ENCODE measurements at regions not wholly inside any gene's neighbourhood (a gene's known extent, or its start where the extent isn't known, plus 50 kb on each side); places are given as distances from the start of the nearest gene placed in this dataset.
"Not testable (repeated sequence)": the region's sequence is repeated elsewhere in the genome, so short reads cannot be mapped to it uniquely, and the experiment has no call there.

DNA sequence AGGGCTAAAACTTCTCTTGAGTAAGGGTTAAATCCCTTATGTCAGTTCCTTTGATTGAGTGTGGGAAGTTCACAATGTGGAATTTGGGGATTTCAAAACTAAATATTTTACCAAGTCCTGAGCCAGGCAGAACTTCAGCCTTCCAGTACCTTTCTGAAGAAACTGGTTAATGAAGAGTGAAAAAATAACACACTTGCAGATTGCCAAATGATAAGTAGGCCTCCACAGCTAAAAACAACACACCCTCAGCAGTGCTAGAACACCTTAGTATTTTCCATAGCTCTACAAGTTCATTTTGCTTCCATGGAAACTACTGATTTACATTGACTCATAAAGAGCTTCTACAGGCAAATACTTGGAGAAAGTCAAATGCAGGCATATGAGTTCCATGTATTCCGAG is 326.8 kb downstream of the ZNF674 start:
- no peak for DNase-seq

DNA sequence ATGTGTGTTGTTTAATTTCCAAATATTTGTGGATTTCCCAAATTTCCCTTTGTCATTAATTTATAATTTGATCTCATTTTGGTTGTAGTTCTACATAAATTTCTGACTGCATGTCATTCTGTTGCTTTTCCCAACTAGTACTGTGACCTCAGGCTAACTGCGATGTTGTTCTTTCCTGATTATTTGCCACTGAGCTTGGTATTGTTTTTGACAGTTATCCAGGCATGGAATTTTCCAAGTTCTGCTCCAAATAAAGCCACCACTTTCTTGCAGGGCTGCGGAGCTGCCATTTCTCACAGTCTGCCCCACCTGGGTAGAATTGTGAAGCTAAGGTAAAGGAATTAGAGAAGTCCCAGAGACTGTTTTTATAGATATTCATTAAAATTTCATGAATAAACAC is 328.8 kb downstream of the ZNF674 start:
- no peak for DNase-seq

DNA sequence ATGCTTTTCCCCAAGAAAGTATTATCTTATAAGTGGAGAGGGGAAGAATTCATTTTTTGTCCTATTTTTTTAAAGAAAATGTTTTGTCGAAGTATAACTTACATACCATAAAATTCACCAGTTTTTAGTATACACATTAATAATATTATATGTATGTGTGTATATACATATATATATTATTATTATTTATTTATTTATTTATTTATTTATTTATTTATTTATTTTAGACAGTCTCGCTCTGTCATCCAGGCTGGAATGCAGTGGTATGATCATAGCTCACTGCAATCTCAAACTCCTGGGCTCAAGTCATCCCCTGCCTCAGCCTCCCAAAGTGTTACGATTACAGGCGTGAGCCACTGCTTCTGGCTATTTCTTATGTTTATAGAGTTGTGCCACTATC is 334.1 kb downstream of the ZNF674 start:
- DNase-seq = no peak

DNA sequence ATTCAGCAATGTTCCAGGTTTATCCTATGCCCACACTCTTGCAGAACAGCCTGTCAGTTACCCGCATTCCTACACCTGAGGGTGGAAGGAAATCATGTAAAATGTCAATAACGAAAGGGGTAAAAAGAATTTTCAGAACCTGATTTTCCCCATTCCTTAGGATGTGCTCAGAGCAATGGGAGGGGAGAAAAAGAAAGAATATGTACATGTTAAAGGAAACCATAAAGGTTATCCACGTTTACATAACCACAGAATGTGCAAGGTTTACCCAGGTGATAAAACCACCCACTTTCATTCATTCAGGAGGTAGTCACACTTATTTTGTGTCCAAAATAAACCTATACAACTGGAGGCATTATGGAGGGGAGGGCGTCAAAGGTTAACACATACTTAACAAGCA is 335.5 kb downstream of the ZNF674 start:
- DNase-seq = no peak

DNA sequence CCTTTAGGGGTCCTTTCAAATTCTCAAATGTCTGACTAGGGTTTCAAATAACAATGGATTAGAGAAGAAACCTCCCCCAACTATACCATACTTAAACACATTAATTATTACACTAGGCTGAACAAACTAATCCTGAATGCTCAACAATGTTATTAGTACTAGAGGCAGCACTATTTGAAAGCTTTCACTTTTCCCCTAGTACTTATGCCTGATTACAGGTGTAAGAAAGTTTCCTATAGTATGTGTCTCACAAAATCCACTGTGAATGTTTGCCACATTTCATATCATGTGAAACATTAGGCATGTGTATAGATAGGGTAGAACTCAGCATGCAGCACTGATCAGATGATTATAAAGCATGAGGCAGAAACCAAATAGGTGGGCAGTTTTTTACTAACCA is 336.2 kb downstream of the ZNF674 start:
- no peak for DNase-seq

DNA sequence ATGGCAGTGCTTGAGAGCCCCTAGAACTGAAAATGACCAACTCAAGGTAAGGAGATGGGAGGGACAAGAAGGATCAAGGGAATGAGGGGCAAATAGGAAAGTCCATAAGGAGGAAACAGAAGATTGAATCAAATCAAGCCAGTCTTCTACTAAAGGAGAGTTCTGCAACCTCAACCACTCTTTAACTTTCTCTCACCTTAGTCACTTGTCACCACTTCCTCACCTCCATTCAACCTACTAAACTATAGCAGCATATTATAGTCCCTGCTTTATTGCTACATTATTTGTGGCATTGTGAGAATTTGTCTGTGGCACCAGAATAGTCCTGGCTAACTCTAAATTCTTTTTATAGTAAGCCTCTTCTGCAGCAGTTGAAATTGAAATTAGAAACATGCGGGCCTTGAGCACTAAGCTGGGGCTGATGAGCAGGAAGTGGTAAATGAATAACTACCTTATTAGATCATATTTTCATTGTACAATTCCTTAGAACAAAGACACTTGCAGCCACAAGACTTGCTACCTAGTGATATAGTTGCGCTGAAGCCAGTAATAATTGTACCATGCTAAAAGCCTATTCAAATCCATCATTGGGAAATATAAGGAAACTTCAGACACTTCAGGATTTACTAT is 336.9 kb downstream of the ZNF674 start:
- no peak for DNase-seq

DNA sequence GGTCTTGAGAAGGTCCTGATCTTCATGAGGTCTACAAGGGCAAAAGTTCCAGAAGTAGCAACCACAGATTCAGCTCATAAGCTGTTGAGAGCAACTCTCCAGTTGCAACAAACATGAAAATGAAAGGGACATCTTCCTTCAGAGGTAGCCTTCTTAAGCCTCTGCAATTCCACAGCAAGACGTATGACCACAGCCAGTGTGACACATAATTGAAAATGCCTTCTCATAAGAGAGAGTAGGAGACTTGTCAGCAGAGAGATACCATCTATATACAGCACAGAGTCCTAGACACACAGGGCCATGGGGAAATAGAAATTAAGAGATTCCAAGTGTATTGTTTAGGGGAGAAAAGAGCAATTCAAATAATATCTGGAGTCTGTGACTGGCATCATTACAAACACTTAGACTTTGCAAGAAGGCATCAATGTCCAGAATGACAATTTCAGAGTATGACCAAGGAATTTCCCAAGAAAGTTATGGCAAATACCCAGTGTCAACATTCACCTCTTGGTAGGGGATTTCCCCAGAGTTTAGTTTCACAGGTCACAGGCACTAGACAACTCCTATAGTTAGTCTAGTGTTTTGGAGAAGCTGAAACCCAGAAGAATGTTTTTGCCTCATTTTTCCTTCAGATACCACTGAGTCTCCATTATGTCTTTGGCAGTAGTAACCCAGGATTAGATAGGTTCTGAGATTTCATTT is 340.3 kb downstream of the ZNF674 start:
- DNase-seq = no peak

DNA sequence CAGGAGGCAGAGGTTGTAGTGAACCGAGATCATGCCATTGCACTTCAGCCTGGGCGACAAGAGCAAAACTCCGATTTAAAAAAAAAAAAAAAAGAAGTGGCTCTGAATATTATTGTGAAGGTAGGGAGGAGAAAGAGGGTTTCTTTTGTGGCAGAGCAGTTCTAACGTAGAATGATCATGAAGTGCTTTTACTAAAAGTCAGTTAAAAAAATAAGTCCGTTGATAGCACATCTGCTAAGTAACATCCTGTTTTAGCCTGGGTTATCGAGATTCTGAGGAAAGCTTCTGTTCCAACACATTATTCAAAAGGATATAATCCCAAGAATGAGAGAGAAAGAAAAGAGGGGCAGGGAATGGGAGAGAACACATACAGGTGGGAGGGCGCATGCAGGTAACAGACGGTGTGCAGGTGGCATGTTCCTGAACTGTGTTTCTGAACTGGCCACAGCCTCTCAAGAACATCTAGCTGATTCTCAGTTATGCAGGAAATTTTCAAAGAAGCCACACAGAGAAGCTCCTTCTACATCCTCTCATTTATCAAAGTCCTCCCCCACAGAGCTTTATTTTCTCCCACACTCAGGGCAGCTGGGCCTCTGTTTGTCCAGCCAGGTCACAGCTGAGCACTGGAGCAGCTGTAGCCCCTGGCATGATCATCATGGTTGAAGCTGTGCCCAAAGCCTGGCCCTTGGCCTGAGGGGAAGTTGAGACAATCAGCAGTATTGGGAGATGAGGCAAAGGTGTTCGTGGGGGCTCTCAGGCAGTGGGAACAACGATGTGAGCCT is 342.3 kb downstream of the ZNF674 start:
- no peak for DNase-seq

DNA sequence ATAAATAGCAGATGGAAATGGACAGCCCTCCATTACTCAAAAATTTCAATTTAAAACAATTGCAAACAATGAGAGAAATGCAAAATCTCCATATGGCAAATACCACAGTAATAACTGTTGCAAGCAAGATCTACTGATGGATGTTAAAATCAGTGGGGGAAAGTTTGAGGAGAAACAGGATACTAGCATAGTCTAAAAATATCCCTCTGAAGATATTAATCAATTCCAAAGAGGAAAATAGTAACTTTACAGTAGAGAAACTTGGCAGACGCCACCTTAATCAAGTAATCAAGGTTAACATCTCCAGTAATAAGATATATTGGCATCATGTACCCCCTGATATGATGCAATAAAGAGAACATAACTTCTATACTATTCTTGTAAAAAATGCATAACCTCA is 344.8 kb downstream of the ZNF674 start:
- DNase-seq = no peak

DNA sequence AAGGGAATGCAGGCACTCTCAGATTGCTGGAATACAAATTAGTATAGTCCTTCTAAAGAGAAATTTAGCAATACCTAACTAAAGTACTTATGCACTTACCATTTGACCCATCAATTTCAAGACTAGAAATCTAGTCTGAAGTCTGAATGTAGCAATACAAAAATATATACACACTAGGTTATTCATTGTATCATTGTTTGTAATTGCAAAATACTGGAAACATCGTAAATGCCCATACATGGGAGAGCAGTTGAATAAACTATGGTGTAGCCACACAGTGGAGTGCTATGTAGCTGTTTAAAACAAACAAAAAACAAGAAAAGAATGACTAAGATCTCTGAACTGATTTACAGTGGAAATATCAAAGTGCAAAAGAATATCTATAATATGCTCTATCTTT is 346.4 kb downstream of the ZNF674 start:
- no peak for DNase-seq

DNA sequence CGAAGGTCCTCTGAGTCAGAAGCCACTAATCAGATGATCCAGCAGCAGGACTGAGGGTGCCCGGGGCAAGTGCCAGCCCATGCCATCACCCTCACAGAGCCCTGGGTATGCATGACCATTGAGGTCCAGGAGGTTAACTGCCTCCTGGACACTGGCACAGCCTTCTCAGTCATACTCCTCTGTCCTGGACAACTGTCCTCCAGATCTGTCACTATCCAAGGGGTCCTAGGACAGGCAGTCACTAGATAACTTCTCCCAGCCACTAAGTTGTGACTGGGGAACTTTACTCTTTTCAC is 358.5 kb downstream of the ZNF674 start:
- DNase-seq = not testable (repeated sequence)

DNA sequence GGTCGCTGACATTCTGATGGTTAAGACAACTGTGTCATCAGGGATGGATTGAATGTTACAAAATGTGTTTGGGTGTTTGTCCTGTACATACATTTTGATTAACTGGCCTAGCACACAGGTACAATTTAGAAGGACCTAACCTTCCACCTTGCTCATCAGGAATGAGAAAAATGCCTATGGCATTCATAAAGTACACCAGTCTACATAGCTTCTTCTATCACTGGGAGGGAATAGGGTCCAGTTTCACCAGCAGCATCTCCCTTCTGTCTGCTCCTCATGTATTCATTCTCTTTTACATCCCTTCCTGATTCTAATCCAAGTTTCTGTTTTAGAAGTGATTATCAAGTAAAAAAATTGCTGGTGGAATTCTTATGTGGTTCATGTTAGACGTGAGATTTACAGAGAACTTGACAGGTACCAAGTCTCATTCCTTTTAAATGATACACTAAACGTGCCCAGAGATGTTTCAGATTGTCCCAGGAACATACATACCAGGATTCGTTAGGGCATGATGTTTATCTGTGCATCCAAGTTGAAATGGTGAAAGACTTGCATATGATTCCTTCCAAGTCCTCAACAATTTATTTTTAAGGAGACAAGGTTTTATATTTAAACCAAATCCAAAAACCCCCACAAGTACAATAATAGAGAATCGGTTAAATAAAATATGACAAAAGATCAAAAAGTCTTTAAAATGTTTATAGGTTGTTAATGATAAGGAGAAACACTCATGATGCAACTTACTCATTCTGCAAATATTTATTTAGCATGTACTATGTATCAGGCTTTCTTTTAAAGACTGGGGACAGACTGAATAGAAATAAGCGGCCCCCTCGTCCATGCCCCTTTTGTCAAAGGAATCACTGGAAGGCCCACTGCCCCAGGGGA is 359.1 kb downstream of the ZNF674 start:
- DNase-seq = no peak

DNA sequence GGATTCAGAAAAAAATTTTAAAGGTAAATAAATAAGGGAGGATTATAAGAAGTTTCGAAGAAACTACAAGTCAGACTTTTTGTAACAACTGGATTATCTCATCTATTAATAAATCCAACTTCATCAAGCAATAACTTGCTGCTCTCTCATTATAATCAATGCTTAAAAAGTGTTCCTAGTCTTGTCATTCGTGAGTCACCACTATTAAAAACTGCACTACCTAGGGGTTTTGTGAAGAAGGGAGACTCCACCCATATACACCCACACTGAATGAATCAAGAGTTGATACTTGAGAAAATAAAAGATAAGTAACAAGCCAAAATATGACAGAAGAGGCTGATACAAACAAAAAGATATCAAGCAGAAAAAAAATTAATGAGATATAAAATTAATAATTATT is 360.5 kb downstream of the ZNF674 start:
- DNase-seq = no peak

DNA sequence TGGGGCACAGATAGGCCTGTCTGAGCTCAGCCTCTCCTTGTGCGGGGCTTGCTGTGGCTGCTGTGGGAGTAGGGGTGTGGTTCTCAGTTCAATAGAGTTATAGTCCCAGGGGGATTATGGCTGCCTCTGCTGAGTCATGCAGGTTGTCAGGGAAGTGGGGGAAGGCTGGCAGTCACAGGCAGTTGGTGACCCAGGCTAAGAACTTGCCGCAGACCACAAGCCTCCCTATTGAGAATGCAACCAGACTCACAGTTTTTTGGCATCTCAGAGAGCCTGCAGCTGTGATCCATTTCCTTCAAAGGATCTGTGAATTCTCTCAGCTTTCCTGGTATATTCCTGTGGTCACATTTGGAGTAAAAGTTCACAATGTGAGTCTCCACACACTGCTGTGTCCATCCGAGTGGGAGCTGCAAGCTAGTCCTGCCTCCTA is 364.9 kb downstream of the ZNF674 start:
- DNase-seq = peak; percentile 6

DNA sequence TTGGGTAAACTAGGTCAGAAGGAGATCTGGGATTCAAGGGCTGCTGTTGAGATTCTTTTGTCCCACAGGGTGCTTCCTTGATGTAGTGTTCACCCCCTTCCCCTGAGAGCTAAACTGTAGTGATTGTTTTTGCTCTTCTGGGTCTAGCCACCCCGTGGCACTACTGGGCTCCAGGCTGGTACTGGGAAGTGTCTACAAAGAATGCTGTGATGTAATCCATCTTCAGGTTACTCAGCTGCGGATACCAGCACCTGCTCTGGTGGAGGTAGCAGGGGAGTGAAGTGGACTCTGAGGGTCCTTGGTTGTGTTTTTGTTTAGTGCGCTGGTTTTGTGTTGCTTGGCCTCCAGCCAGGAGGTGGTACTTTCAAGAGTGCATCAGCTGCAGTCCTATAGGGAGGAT is 365.5 kb downstream of the ZNF674 start:
- DNase-seq = no peak

DNA sequence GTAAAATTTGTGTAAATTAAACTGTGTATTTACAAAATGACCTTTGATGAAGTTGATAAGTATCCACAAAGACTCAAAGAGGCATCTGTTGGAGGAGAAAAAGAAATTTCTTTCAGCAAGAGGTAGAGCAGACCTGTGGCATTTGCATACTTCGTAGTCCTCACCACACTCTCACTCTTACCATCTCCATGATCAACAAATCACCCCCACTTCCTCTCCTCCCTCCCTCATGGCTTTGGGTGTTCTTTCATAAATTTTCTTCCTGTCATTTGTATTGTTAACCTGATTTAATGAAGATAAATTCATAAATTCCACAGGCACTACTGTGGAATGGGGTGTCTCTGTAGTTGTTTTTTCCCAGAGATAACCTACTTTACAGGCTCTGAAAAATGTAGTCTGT is 366.5 kb downstream of the ZNF674 start:
- no peak for DNase-seq

DNA sequence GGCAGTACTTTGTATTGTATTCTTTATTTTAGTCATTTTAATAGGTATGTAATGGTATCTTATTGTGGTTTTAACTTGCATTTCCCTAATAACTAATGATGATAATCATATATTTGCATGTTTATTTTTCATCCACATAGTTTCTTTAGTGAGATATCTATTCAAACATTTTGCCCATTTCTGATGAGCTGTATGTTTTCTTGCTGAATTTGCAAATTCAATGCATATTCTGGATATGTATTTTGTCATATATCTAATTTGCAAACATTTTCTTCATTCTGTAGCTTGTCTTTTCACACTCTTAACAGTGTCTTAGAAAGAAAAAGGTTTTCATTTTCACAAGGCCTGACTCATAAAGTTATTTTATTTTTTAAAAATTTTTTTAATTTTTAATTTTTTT is 372.1 kb downstream of the ZNF674 start:
- no peak for DNase-seq

DNA sequence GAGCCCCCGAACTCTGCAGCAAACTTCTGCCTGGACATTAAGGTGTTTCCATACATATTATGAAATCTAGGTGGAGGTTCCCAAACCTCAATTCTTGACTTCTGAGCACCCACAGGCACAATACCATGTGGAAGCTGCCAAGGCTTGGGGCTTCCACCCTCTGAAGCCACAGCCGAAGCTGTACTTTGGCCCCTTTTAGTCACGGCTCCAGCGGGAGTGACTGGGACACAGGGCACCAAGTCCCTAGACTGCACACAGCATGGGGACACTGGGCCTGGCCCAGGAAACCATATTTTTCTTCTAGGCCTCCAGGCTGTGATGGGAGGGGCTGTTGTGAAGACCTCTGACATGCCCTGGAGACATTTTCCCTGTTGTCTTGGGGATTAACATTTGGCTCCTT is 373.8 kb downstream of the ZNF674 start:
- DNase-seq = not testable (repeated sequence)

DNA sequence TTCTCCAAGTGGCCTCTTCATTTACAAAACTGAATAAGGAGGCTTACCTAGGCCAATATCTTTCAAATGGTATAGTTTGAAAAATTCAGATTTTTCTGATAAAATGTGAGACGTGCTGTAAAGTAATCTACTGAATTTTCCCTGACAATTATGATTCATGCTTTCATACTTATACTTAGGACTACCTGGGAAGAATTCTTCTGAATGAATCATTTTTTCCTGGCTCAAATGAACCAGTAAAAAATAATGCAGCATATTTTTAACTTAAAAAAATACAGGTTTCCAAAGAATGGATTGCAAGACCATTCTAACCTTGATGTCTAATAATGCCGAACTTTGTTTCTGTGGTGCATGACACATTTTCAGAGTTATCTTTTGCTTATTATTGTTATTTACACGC is 375.4 kb downstream of the ZNF674 start:
- no peak for DNase-seq

DNA sequence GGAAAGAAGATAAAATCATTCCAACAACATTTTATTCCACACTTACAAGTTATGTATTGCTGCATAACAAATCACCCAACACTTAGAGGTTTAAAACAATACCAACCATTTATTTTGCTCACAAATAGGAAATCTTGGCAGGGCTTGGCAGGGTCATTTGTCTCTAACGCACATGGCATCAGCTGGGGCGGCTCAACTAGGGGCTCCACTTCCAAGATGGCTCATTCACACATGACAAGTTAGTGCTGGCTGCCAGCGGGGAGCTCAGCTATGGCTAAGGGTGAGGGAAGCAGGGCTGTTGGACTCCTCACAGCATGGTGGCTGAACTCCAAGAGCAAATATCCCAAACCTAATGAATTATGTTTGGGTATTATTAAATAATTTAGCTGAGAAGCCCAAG is 377.0 kb downstream of the ZNF674 start:
- no peak for DNase-seq

DNA sequence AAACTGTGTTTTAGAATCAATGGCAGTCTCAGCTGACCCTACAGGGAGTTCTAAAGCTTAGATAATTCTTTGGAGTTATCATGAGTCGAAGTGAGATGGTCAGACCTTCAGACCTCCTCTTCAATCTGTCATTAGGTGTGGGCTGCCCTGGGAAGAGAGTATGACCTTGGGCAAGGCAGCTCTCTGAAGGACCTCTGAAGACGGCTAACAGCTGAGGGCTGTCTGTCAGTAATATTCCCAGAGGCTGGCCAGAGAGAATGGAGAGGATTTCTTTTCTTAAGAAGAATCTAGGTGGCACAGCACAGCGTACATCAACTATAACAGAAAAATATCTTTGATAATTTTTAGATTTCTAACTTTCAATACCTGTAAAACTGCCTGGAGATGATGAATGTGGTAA is 379.4 kb downstream of the ZNF674 start:
- DNase-seq = no peak

DNA sequence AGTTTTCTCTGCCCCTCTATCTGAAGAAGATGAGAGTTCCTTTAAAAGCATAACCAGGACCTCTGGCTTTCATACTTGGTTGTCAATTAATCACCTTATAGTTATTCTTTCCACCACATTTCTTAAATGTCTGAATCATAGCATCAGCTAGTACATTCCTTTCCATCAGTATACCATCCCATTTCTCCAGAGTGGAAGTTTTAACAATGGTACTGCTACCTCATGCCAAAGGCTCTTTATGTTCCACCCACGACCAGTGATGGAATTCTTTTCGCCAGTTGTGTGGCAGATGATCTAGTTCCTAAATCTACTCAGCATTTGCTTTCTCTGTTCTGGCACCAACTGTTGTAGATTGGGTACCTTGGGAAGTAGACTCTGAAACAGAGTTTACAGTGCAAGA is 379.8 kb downstream of the ZNF674 start:
- no peak for DNase-seq

DNA sequence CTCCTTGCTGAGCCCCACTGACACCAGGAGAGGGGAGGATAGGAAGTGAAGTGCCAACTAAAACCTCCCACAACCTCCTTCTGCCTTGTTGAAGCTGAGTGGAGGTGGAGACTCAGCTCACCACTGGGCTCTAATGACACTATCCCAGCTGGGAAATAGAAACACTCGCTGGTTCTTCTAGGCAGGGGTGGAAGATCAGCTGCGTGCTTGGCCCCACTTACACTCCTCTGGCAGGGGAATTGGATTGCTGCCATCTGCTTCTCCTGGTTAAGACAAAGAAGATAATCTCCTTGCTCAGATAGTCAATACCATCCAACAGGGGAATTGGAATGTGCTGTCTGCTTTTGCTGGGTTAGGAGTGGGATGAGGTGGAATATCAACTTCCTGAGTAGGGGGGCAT is 392.5 kb downstream of the ZNF674 start:
- no peak for DNase-seq

All from GOT3 (cell line).